GM12878 (cell line): ENCODE measurements at regions not wholly inside any gene's neighbourhood (a gene's known extent, or its start where the extent isn't known, plus 50 kb on each side); places are given as distances from the start of the nearest gene placed in this dataset.

Source experiments
- EGR1 ChIP-seq, 2 experiments: IDR thresholded peaks; 1 replicate in 1 of 2; 2 replicates in 1 of 2; pipeline ENCODE4 v1.6.1; 2011 to 2012; ENCODE audit warnings: low read depth in 2 of 2, low read length in 2 of 2, borderline replicate concordance in 1 of 2, mild to moderate bottlenecking in 1 of 2, moderate library complexity in 1 of 2
- POLR2A ChIP-seq: IDR thresholded peaks from 2 replicates; pipeline ENCODE4 v1.6.1; 2011; ENCODE audit warnings: low read depth, mild to moderate bottlenecking, low read length
- TF ChIP-seq, protein P1 (sequence below): fragments of 450-650 bp; IDR thresholded peaks from 2 replicates; pipeline ENCODE4 v1.6.1; 2017; ENCODE audit warnings: antibody characterized with exemption, mild to moderate bottlenecking, moderate library complexity

DNA sequence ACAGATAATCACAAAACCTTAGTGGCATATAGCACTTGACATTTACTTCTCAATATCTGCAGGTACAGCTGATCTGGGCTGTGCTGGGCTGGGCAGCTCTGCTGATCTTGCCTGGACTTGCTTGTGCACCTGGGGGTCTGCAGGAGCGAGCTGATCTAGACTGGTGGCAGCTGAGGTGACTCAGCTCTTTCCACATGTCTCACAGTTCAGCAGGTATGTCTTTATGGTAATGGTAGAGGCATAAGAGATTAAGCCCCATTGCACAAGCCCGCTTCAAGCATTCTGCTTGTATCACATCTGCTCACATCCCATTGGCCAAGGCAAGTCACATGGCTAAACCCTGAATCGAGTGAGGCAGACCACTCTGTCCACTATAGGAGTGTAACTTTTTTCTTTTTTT lies 506.7 kb downstream of the BCOR start:
- TF ChIP-seq POLR2A (no peak), EGR1 (IDR thresholded peaks at IDR 0.05; ENCODE audit: borderline replicate concordance in 1 of 2, low read depth in 2 of 2, low read length in 2 of 2) (no peak)
- TF ChIP-seq, protein P1, sequence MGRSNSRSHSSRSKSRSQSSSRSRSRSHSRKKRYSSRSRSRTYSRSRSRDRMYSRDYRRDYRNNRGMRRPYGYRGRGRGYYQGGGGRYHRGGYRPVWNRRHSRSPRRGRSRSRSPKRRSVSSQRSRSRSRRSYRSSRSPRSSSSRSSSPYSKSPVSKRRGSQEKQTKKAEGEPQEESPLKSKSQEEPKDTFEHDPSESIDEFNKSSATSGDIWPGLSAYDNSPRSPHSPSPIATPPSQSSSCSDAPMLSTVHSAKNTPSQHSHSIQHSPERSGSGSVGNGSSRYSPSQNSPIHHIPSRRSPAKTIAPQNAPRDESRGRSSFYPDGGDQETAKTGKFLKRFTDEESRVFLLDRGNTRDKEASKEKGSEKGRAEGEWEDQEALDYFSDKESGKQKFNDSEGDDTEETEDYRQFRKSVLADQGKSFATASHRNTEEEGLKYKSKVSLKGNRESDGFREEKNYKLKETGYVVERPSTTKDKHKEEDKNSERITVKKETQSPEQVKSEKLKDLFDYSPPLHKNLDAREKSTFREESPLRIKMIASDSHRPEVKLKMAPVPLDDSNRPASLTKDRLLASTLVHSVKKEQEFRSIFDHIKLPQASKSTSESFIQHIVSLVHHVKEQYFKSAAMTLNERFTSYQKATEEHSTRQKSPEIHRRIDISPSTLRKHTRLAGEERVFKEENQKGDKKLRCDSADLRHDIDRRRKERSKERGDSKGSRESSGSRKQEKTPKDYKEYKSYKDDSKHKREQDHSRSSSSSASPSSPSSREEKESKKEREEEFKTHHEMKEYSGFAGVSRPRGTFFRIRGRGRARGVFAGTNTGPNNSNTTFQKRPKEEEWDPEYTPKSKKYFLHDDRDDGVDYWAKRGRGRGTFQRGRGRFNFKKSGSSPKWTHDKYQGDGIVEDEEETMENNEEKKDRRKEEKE: no peak
